CD4-positive, alpha-beta memory T cell (primary cell): ENCODE measurements at regions not wholly inside any gene's neighbourhood (a gene's known extent, or its start where the extent isn't known, plus 50 kb on each side); places are given as distances from the start of the nearest gene placed in this dataset.
A peak's percentile ranks its signal among the peaks of the same experiment; 100 is the strongest.

Experiments used
- CTCF ChIA-PET: fragments of 350-600 bp; sonication (Branson Sonifier 250); formaldehyde crosslinking; loops from one replicate; lab custom pipeline; 2021; ENCODE audit warnings: inconsistent platforms; ENCODE audit not compliant: partially characterized antibody; lab: Charles Lee
- POLR2A ChIA-PET: fragments of 350-600 bp; sonication (Branson Sonifier 250); formaldehyde crosslinking; loops from one replicate; lab custom pipeline; 2021; ENCODE audit not compliant: partially characterized antibody; lab: Charles Lee
- DNase-seq, 5 donors: peaks; one replicate each; pipeline versions ENCODE4 v3.0.0 to v3.0.0-alpha.2; 2020 to 2022; ENCODE audit warnings: mixed read lengths in 1 of 5
- H3K27ac ChIP-seq: one replicate; pipeline ENCODE4 v1.7.0; 2013; ENCODE audit warnings: low read depth, low read length
- H3K27me3 ChIP-seq: 2 replicates; pipeline ENCODE4 v1.7.0; 2013; ENCODE audit warnings: mild to moderate bottlenecking, low read length, moderate library complexity; ENCODE audit not compliant: insufficient read depth
- H3K36me3 ChIP-seq: 2 replicates; pipeline ENCODE4 v1.7.0; 2013; ENCODE audit warnings: mild to moderate bottlenecking, low read length, moderate library complexity; ENCODE audit not compliant: insufficient read depth
- H3K4me1 ChIP-seq: 2 replicates; pipeline ENCODE4 v1.7.0; 2013; ENCODE audit warnings: mild to moderate bottlenecking, low read length, moderate library complexity; ENCODE audit not compliant: insufficient read depth
- H3K4me3 ChIP-seq, 2 donors: one replicate each; pipeline ENCODE4 v1.7.0; 2013; ENCODE audit warnings: low read length in 2 of 2, mild to moderate bottlenecking in 1 of 2
- H3K9me3 ChIP-seq, 2 donors: one replicate each; pipeline ENCODE4 v1.7.0; 2013; ENCODE audit warnings: low read length in 2 of 2, control low read depth in 1 of 2; ENCODE audit not compliant: control insufficient read depth in 1 of 2
- H3K27ac Mint-ChIP-seq, 7 donors: one replicate each; pipeline ENCODE4 v1.8.0; 2020 to 2021; ENCODE audit warnings: mixed read lengths in 7 of 7, mild to moderate bottlenecking in 6 of 7, inconsistent platforms in 3 of 7, moderate library complexity in 3 of 7
- H3K27me3 Mint-ChIP-seq, 2 donors: one replicate each; pipeline ENCODE4 v1.8.0; 2020 to 2021; ENCODE audit warnings: mixed read lengths in 2 of 2
- H3K36me3 Mint-ChIP-seq, 2 donors: one replicate each; pipeline ENCODE4 v1.8.0; 2020 to 2021; ENCODE audit warnings: mixed read lengths in 2 of 2, inconsistent platforms in 1 of 2, mild to moderate bottlenecking in 1 of 2
- H3K4me1 Mint-ChIP-seq, 4 donors: one replicate each; pipeline ENCODE4 v1.8.0; 2020 to 2021; ENCODE audit warnings: mixed read lengths in 4 of 4, mild to moderate bottlenecking in 1 of 4
- H3K4me3 Mint-ChIP-seq, 8 donors: one replicate each; pipeline ENCODE4 v1.8.0; 2020 to 2021; ENCODE audit warnings: mixed read lengths in 8 of 8, mild to moderate bottlenecking in 7 of 8, moderate library complexity in 6 of 8, inconsistent platforms in 3 of 8
- H3K9me3 Mint-ChIP-seq, 8 donors: one replicate each; pipeline ENCODE4 v1.8.0; 2020 to 2021; ENCODE audit warnings: mixed read lengths in 8 of 8, mild to moderate bottlenecking in 5 of 8, inconsistent platforms in 3 of 8, moderate library complexity in 1 of 8
- intact Hi-C: fragments of 100-400 bp; cut with micrococcal nuclease; formaldehyde crosslinking; loops from one replicate; pipeline ENCODE4 v1.15.1; 2023

- Histone ChIP-seq H3K27ac (no peak overlapping the region), H3K4me3 (no peak overlapping the region), H3K9me3 (no peaks in the 10 kb centered on the region), H3K4me1 (no peaks in the 10 kb centered on the region), H3K36me3 (no peaks in the 10 kb centered on the region), H3K27me3 (no peaks in the 10 kb centered on the region)
- intact Hi-C loops = no loop called here
- ChIA-PET POLR2A (no interaction called here), CTCF (no interaction called here)
- no peaks in the 10 kb centered on the region for H3K36me3 Mint-ChIP-seq
- no peak overlapping the region for H3K4me3 Mint-ChIP-seq
- no peaks in the 10 kb centered on the region for H3K27me3 Mint-ChIP-seq
- no peaks in the 10 kb centered on the region for H3K4me1 Mint-ChIP-seq
- DNase-seq = no peak
- no peak overlapping the region for H3K27ac Mint-ChIP-seq
- H3K9me3 Mint-ChIP-seq = peaks cover 0 to 9% (median 4%) of the 10 kb centered on the region in 8 donors
Measured at GRCh38 chr4:66574145-66574978, 904.1 kb upstream of the EPHA5 start.

- Histone ChIP-seq H3K9me3 (no peaks in the 10 kb centered on the region), H3K27ac (no peak overlapping the region), H3K27me3 (no peaks in the 10 kb centered on the region), H3K4me1 (no peaks in the 10 kb centered on the region), H3K4me3 (no peak overlapping the region), H3K36me3 (no peaks in the 10 kb centered on the region)
- H3K9me3 Mint-ChIP-seq = peaks cover 0 to 9% (median 5%) of the 10 kb centered on the region in 8 donors
- intact Hi-C loops = no loop called here
- DNase-seq = no peak
- no peaks in the 10 kb centered on the region for H3K27me3 Mint-ChIP-seq
- H3K4me3 Mint-ChIP-seq = no peak overlapping the region
- no peak overlapping the region for H3K27ac Mint-ChIP-seq
- H3K36me3 Mint-ChIP-seq = no peaks in the 10 kb centered on the region
- no peaks in the 10 kb centered on the region for H3K4me1 Mint-ChIP-seq
- ChIA-PET CTCF (no interaction called here), POLR2A (no interaction called here)
Measured at GRCh38 chr4:66572949-66573348, 902.7 kb upstream of the EPHA5 start.

- H3K27ac Mint-ChIP-seq = no peak overlapping the region
- no peaks in the 10 kb centered on the region for H3K36me3 ChIP-seq
- no peaks in the 10 kb centered on the region for H3K27me3 Mint-ChIP-seq
- H3K9me3 Mint-ChIP-seq = peaks cover 0 to 9% (median 5%) of the 10 kb centered on the region in 8 donors
- intact Hi-C loops = no loop called here
- no peaks in the 10 kb centered on the region for H3K4me1 Mint-ChIP-seq
- H3K4me1 ChIP-seq = no peaks in the 10 kb centered on the region
- H3K9me3 ChIP-seq = no peaks in the 10 kb centered on the region
- no peaks in the 10 kb centered on the region for H3K36me3 Mint-ChIP-seq
- POLR2A ChIA-PET = no interaction called here
- no peak overlapping the region for H3K4me3 Mint-ChIP-seq
- no peak overlapping the region for H3K27ac ChIP-seq
- CTCF ChIA-PET = no interaction called here
- no peak for DNase-seq
- H3K4me3 ChIP-seq = no peak overlapping the region
- no peaks in the 10 kb centered on the region for H3K27me3 ChIP-seq
Measured at GRCh38 chr4:66571145-66571695, 900.9 kb upstream of the EPHA5 start.

- no peaks in the 10 kb centered on the region for H3K27me3 ChIP-seq
- H3K9me3 ChIP-seq = no peaks in the 10 kb centered on the region
- ChIA-PET CTCF (no interaction called here), POLR2A (no interaction called here)
- intact Hi-C loops = no loop called here
- H3K4me1 ChIP-seq = no peaks in the 10 kb centered on the region
- Mint-ChIP-seq H3K36me3 (no peaks in the 10 kb centered on the region), H3K4me1 (no peaks in the 10 kb centered on the region), H3K27ac (no peak overlapping the region), H3K27me3 (no peaks in the 10 kb centered on the region), H3K4me3 (no peak overlapping the region), H3K9me3 (peaks cover 0 to 6% (median 3%) of the 10 kb centered on the region in 8 donors)
- H3K36me3 ChIP-seq = no peaks in the 10 kb centered on the region
- H3K27ac ChIP-seq = no peak overlapping the region
- H3K4me3 ChIP-seq = no peak overlapping the region
- DNase-seq = no peak
Measured at GRCh38 chr4:66569228-66569627, 898.9 kb upstream of the EPHA5 start.

GRCh38 chr4:66568431-66568830 lies 898.1 kb upstream of the EPHA5 start:
- DNase-seq = no peak

GRCh38 chr4:66568001-66568400 lies 897.7 kb upstream of the EPHA5 start:
- Mint-ChIP-seq H3K4me1 (no peaks in the 10 kb centered on the region), H3K9me3 (peaks cover 0 to 6% (median 3%) of the 10 kb centered on the region in 8 donors), H3K36me3 (no peaks in the 10 kb centered on the region), H3K4me3 (no peak overlapping the region), H3K27ac (no peak overlapping the region), H3K27me3 (no peaks in the 10 kb centered on the region)
- CTCF ChIA-PET = no interaction called here
- Histone ChIP-seq H3K27me3 (no peaks in the 10 kb centered on the region), H3K36me3 (no peaks in the 10 kb centered on the region), H3K27ac (no peak overlapping the region), H3K4me3 (no peak overlapping the region), H3K4me1 (no peaks in the 10 kb centered on the region), H3K9me3 (no peaks in the 10 kb centered on the region)
- no peak for DNase-seq
- POLR2A ChIA-PET = no interaction called here
- intact Hi-C loops = no loop called here

More at GRCh38 chr4:66568431-66568830, 898.1 kb upstream of the EPHA5 start:
- Mint-ChIP-seq H3K27ac (peak overlapping the region in 1 of 7 donors; percentile 25), H3K4me1 (no peaks in the 10 kb centered on the region), H3K9me3 (peaks cover 0 to 6% (median 3%) of the 10 kb centered on the region in 8 donors), H3K4me3 (no peak overlapping the region), H3K27me3 (no peaks in the 10 kb centered on the region), H3K36me3 (no peaks in the 10 kb centered on the region)
- Histone ChIP-seq H3K9me3 (no peaks in the 10 kb centered on the region), H3K27ac (no peak overlapping the region), H3K4me3 (no peak overlapping the region), H3K4me1 (no peaks in the 10 kb centered on the region), H3K36me3 (no peaks in the 10 kb centered on the region), H3K27me3 (no peaks in the 10 kb centered on the region)
- ChIA-PET CTCF (no interaction called here), POLR2A (no interaction called here)
- intact Hi-C loops = no loop called here

- Mint-ChIP-seq H3K36me3 (no peaks in the 10 kb centered on the region), H3K9me3 (peaks cover 0 to 6% (median 2%) of the 10 kb centered on the region in 8 donors), H3K27ac (no peak overlapping the region), H3K27me3 (no peaks in the 10 kb centered on the region), H3K4me3 (no peak overlapping the region), H3K4me1 (no peaks in the 10 kb centered on the region)
- no peaks in the 10 kb centered on the region for H3K36me3 ChIP-seq
- ChIA-PET POLR2A (no interaction called here), CTCF (no interaction called here)
- H3K9me3 ChIP-seq = no peaks in the 10 kb centered on the region
- H3K27me3 ChIP-seq = no peaks in the 10 kb centered on the region
- no peak overlapping the region for H3K4me3 ChIP-seq
- no peak overlapping the region for H3K27ac ChIP-seq
- no peak for DNase-seq
- no peaks in the 10 kb centered on the region for H3K4me1 ChIP-seq
- intact Hi-C loops = no loop called here
Measured at GRCh38 chr4:66567551-66567950, 897.3 kb upstream of the EPHA5 start.
